ENCODE measurements at regions not wholly inside any gene's neighbourhood (a gene's known extent, or its start where the extent isn't known, plus 50 kb on each side); places are given as distances from the start of the nearest gene placed in this dataset.

- no peaks in the 10 kb centered on the region for H3K9me3 Mint-ChIP-seq
- no peak for DNase-seq (ENCODE audit: low spot score)
- intact Hi-C loops (cut with micrococcal nuclease) = no loop called here
- H3K4me3 Mint-ChIP-seq (ENCODE audit: low read depth) = no peak overlapping the region
- no peaks in the 10 kb centered on the region for H3K27me3 Mint-ChIP-seq (ENCODE audit: low read depth)
- no peak overlapping the region for H3K27ac Mint-ChIP-seq
- H3K36me3 Mint-ChIP-seq (ENCODE audit: low read depth) = no peaks in the 10 kb centered on the region
- H3K4me1 Mint-ChIP-seq (ENCODE audit: low read depth) = no peaks in the 10 kb centered on the region
Measured at GRCh38 chr12:58529114-58529665, 391.1 kb downstream of the LRIG3 start.

- no peak for DNase-seq (ENCODE audit: low spot score)
- Mint-ChIP-seq H3K27ac (no peak overlapping the region), H3K4me1 (ENCODE audit: low read depth) (no peaks in the 10 kb centered on the region), H3K9me3 (no peaks in the 10 kb centered on the region), H3K4me3 (ENCODE audit: low read depth) (no peak overlapping the region), H3K36me3 (ENCODE audit: low read depth) (no peaks in the 10 kb centered on the region), H3K27me3 (ENCODE audit: low read depth) (no peaks in the 10 kb centered on the region)
- intact Hi-C loops (cut with micrococcal nuclease) = no loop called here
Measured at GRCh38 chr12:58529897-58530741, 390.2 kb downstream of the LRIG3 start.

GRCh38 chr12:58530742-58531062, 389.6 kb downstream of the LRIG3 start:
- DNase-seq (ENCODE audit: low spot score) = no peak
- H3K4me1 Mint-ChIP-seq (ENCODE audit: low read depth) = no peaks in the 10 kb centered on the region
- H3K27me3 Mint-ChIP-seq (ENCODE audit: low read depth) = no peaks in the 10 kb centered on the region
- H3K9me3 Mint-ChIP-seq = no peaks in the 10 kb centered on the region
- intact Hi-C loops (cut with micrococcal nuclease) = no loop called here
- H3K4me3 Mint-ChIP-seq (ENCODE audit: low read depth) = no peak overlapping the region
- no peaks in the 10 kb centered on the region for H3K36me3 Mint-ChIP-seq (ENCODE audit: low read depth)
- no peak overlapping the region for H3K27ac Mint-ChIP-seq

GRCh38 chr12:58532855-58533608, 387.3 kb downstream of the LRIG3 start:
- intact Hi-C loops (cut with micrococcal nuclease) = no loop called here
- Mint-ChIP-seq H3K9me3 (no peaks in the 10 kb centered on the region), H3K4me3 (ENCODE audit: low read depth) (no peak overlapping the region), H3K27me3 (ENCODE audit: low read depth) (no peaks in the 10 kb centered on the region), H3K4me1 (ENCODE audit: low read depth) (no peaks in the 10 kb centered on the region), H3K36me3 (ENCODE audit: low read depth) (no peaks in the 10 kb centered on the region), H3K27ac (no peak overlapping the region)
- no peak for DNase-seq (ENCODE audit: low spot score)

GRCh38 chr12:58533652-58534051, 386.7 kb downstream of the LRIG3 start:
- intact Hi-C loops (cut with micrococcal nuclease) = no loop called here

GRCh38 chr12:58537278-58537677, 383.0 kb downstream of the LRIG3 start:
- Mint-ChIP-seq H3K9me3 (no peaks in the 10 kb centered on the region), H3K36me3 (ENCODE audit: low read depth) (no peaks in the 10 kb centered on the region), H3K27ac (no peak overlapping the region), H3K4me1 (ENCODE audit: low read depth) (no peaks in the 10 kb centered on the region), H3K4me3 (ENCODE audit: low read depth) (no peak overlapping the region), H3K27me3 (ENCODE audit: low read depth) (no peaks in the 10 kb centered on the region)
- no peak for DNase-seq (ENCODE audit: low spot score)
- intact Hi-C loops (cut with micrococcal nuclease) = no loop called here

More at GRCh38 chr12:58533652-58534051, 386.7 kb downstream of the LRIG3 start:
- H3K27ac Mint-ChIP-seq = no peak overlapping the region
- H3K27me3 Mint-ChIP-seq (ENCODE audit: low read depth) = no peaks in the 10 kb centered on the region
- H3K4me3 Mint-ChIP-seq (ENCODE audit: low read depth) = no peak overlapping the region
- H3K9me3 Mint-ChIP-seq = no peaks in the 10 kb centered on the region
- H3K36me3 Mint-ChIP-seq (ENCODE audit: low read depth) = no peaks in the 10 kb centered on the region
- no peaks in the 10 kb centered on the region for H3K4me1 Mint-ChIP-seq (ENCODE audit: low read depth)
- no peak for DNase-seq (ENCODE audit: low spot score)

- H3K27ac Mint-ChIP-seq = no peak overlapping the region
- no peak for DNase-seq (ENCODE audit: low spot score)
- intact Hi-C loops (cut with micrococcal nuclease) = no loop called here
- H3K36me3 Mint-ChIP-seq (ENCODE audit: low read depth) = no peaks in the 10 kb centered on the region
- no peak overlapping the region for H3K4me3 Mint-ChIP-seq (ENCODE audit: low read depth)
- no peaks in the 10 kb centered on the region for H3K4me1 Mint-ChIP-seq (ENCODE audit: low read depth)
- no peaks in the 10 kb centered on the region for H3K9me3 Mint-ChIP-seq
- H3K27me3 Mint-ChIP-seq (ENCODE audit: low read depth) = no peaks in the 10 kb centered on the region
Measured at GRCh38 chr12:58539295-58539694, 381.0 kb downstream of the LRIG3 start.

- H3K27me3 Mint-ChIP-seq (ENCODE audit: low read depth) = no peaks in the 10 kb centered on the region
- no peak overlapping the region for H3K4me3 Mint-ChIP-seq (ENCODE audit: low read depth)
- DNase-seq (ENCODE audit: low spot score) = peak; percentile 12
- H3K4me1 Mint-ChIP-seq (ENCODE audit: low read depth) = no peaks in the 10 kb centered on the region
- no peak overlapping the region for H3K27ac Mint-ChIP-seq
- no peaks in the 10 kb centered on the region for H3K9me3 Mint-ChIP-seq
- no peaks in the 10 kb centered on the region for H3K36me3 Mint-ChIP-seq (ENCODE audit: low read depth)
- intact Hi-C loops (cut with micrococcal nuclease) = loop anchor here (2.0 kb wide), 1 partner anchor 610 kb away; no protein-coding TSS in a partner anchor
Measured at GRCh38 chr12:58540480-58541299, 379.6 kb downstream of the LRIG3 start.

- no peaks in the 10 kb centered on the region for H3K9me3 Mint-ChIP-seq
- no peaks in the 10 kb centered on the region for H3K36me3 Mint-ChIP-seq (ENCODE audit: low read depth)
- H3K4me1 Mint-ChIP-seq (ENCODE audit: low read depth) = no peaks in the 10 kb centered on the region
- H3K27me3 Mint-ChIP-seq (ENCODE audit: low read depth) = no peaks in the 10 kb centered on the region
- no peak overlapping the region for H3K27ac Mint-ChIP-seq
- H3K4me3 Mint-ChIP-seq (ENCODE audit: low read depth) = no peak overlapping the region
- intact Hi-C loops (cut with micrococcal nuclease) = loop anchor here (2.0 kb wide), 1 partner anchor 610 kb away; no protein-coding TSS in a partner anchor
- no peak for DNase-seq (ENCODE audit: low spot score)
Measured at GRCh38 chr12:58541300-58541690, 379.0 kb downstream of the LRIG3 start.

- no peak for DNase-seq (ENCODE audit: low spot score)
- H3K36me3 Mint-ChIP-seq (ENCODE audit: low read depth) = no peaks in the 10 kb centered on the region
- H3K27me3 Mint-ChIP-seq (ENCODE audit: low read depth) = no peaks in the 10 kb centered on the region
- H3K4me3 Mint-ChIP-seq (ENCODE audit: low read depth) = no peak overlapping the region
- no peak overlapping the region for H3K27ac Mint-ChIP-seq
- no peaks in the 10 kb centered on the region for H3K4me1 Mint-ChIP-seq (ENCODE audit: low read depth)
- intact Hi-C loops (cut with micrococcal nuclease) = no loop called here
- H3K9me3 Mint-ChIP-seq = no peaks in the 10 kb centered on the region
Measured at GRCh38 chr12:58544281-58544680, 376.0 kb downstream of the LRIG3 start.

GRCh38 chr12:58547217-58547616, 373.1 kb downstream of the LRIG3 start:
- Mint-ChIP-seq H3K4me3 (ENCODE audit: low read depth) (no peak overlapping the region), H3K27me3 (ENCODE audit: low read depth) (no peaks in the 10 kb centered on the region), H3K27ac (no peak overlapping the region), H3K4me1 (ENCODE audit: low read depth) (no peaks in the 10 kb centered on the region), H3K36me3 (ENCODE audit: low read depth) (no peaks in the 10 kb centered on the region), H3K9me3 (no peaks in the 10 kb centered on the region)
- intact Hi-C loops (cut with micrococcal nuclease) = no loop called here
- no peak for DNase-seq (ENCODE audit: low spot score)

GRCh38 chr12:58548801-58549200, 371.5 kb downstream of the LRIG3 start:
- Mint-ChIP-seq H3K36me3 (ENCODE audit: low read depth) (no peaks in the 10 kb centered on the region), H3K9me3 (no peaks in the 10 kb centered on the region)
- intact Hi-C loops (cut with micrococcal nuclease) = no loop called here

More at GRCh38 chr12:58548801-58549200, 371.5 kb downstream of the LRIG3 start:
- Mint-ChIP-seq H3K4me3 (ENCODE audit: low read depth) (no peak overlapping the region), H3K27ac (no peak overlapping the region), H3K4me1 (ENCODE audit: low read depth) (no peaks in the 10 kb centered on the region), H3K27me3 (ENCODE audit: low read depth) (no peaks in the 10 kb centered on the region)
- no peak for DNase-seq (ENCODE audit: low spot score)

Data from activated T-helper 2 cell treated with anti-CD3 and anti-CD28 coated beads, Interferon-gamma antibody, Interleukin-2, Interleukin-4, amounts not matched to agents 10 μg/mL and 5 μg/mL and 100 μg/mL, durations not matched to agents 14 hours and 24 hours and 36 hours (primary cell).